Activated T-cell treated with anti-CD3 and anti-CD28 coated beads for 1 hour (primary cell): ENCODE measurements at regions not wholly inside any gene's neighbourhood (a gene's known extent, or its start where the extent isn't known, plus 50 kb on each side); places are given as distances from the start of the nearest gene placed in this dataset.

Source experiments
- DNase-seq: peaks from one replicate; pipeline ENCODE4 v3.0.0-alpha.2; 2020; ENCODE audit warnings: low read depth

DNA sequence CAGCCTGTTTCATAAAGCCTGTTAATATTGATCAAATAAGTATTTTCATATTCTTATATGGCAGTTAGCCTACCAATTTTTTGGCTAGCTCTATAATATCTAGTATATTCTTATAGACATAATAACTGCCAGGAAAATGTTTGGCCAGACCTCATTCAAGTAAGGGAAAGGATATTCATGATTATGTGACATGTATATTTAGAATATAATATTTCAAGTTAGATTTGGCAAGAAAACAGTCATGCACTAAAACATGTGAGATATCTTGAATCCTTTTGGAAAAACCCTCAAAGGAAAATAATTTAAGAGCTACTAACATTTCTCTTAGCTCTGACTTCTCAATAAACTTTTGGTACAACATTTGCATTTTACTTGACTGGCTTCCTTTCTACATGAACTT, 694.1 kb downstream of the PLCL1 start:
- no peak for DNase-seq

DNA sequence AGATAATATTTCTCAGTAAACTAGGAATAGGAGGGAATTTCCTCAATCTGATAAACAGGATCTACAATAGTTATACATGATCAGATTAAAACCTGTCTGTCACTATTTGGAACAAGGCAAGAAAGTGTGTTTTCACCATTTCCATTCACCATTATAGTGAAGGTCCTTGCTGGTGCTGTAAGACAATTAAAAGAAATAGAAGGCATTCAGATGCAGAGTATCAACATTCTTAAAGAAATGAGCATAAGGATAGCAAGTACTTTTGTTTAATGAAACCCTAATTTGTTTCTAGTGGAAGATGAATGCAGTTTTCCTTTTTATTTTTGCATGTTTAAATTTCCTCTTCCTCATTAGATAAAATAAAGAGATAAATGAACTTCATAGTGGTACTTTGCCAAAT, 693.7 kb downstream of the PLCL1 start:
- DNase-seq: no peak

GRCh38 chr2:198494931-198495330, 690.5 kb downstream of the PLCL1 start:
- no peak for DNase-seq

GRCh38 chr2:198490748-198491147, 686.4 kb downstream of the PLCL1 start:
- no peak for DNase-seq

DNA sequence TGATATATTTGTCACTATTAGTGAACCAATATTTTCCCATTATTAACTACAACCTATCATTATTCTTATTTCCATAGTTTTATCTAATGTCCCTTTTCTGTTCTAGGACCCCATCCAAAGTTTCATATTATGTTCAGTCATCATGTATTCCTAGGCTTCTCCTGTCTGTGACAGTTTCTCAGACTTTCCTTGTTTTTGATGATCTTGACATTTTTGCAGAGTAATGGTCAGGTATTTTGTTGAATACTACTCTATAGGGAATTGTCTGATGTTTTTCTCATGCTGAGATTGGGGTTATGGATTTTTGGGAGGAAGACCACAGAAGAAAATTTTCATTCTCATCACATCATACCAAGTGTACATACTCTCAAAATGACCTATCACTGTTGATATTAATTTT, 684.6 kb downstream of the PLCL1 start:
- no peak for DNase-seq

DNA sequence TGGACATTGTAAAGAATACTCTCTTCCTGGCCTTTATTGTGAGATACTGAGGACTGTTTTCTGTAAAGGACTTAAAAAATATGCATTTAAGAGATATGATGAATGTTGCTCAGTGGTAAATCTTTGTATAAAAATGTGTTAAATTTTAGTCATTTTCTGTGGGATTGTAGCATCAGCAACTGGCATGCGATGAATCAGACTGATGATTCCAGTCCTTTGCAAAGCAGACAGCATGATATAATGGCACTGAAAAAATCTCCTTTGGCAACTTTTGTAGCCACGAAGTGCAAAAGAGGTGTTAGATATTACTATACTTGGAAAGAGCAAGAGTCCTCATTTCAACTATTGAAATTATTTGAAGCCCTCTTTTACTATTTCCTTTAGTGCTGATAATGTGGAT, 678.7 kb downstream of the PLCL1 start:
- DNase-seq: no peak

DNA sequence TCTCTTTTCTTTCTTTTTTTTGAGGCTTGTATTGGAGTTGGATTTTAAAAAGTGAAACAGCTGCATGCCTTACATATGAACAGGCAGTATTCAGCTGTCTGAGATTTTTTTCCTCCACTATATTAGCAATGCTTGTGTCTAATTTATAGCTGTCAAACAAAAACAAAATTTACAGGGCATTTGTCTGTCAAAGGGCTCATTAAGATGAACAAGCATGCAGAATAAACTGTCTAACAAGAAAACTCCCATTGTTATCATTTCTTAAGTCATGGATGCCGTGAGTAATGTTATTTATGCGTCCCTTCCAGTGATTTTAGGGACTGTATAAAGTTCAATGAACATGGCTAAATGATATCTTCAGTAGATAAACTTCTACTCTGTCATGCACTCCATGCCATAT, 674.7 kb downstream of the PLCL1 start:
- DNase-seq: no peak

GRCh38 chr2:198478361-198478760, 674.0 kb downstream of the PLCL1 start:
- no peak for DNase-seq

DNA sequence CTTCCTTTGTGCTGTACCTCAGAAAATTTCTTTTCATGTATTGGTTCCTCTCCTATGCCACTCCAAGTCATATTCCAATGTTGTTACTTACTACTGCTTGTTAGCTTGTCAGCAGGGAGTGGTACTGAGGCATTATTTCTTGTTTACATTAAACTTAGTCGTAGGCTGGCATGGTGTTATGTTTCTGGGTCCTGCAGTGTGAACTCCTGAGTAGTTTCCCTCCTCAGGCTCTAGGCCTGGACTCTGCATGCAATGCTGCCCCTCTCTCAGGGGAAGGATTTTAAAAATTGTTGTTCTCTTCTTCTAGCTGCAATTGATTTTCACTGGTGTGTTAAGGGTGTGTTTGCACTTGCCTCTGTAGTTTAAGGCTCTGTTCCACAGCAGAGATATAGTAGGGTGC, 671.6 kb downstream of the PLCL1 start:
- no peak for DNase-seq

DNA sequence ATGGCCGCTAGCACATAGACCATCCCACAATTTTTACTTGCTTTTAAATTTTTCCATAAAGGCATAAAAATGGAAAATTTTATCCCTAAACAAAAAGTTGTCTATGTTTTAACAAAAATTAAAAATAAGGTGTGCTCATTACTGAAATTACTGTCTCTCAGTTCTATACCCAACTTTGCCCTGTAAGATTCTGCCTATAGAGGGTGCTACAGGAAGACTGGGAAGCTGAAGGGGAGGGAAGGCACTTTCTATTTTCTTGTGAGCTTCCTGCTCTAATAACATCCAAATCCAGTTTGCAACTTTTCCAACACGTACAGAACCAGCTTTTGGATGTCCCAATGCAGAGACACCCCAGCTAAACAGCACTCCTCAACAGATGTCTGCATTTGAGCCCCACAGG, 666.9 kb downstream of the PLCL1 start:
- no peak for DNase-seq

GRCh38 chr2:198468136-198468535, 663.7 kb downstream of the PLCL1 start:
- no peak for DNase-seq

GRCh38 chr2:198465970-198466369, 661.6 kb downstream of the PLCL1 start:
- DNase-seq: no peak

DNA sequence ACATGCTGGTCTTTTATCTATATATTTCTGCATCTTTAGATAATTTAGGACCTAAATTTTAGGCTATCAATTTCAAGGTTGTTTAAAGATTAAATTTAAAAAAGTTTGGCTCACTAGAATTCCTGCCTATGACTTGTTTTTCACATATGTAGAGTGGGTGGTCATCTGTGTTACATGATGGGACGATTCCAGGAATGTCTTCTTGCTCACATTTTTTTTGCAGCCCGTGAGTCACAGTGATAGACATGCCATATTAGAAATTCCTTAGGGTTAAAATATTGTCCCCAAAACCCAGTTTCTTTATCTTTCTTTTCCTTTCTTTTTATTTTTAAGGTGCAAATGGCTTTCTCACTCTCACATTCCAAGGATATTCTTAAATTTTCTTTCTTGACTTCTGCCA, 652.0 kb downstream of the PLCL1 start:
- DNase-seq: no peak

DNA sequence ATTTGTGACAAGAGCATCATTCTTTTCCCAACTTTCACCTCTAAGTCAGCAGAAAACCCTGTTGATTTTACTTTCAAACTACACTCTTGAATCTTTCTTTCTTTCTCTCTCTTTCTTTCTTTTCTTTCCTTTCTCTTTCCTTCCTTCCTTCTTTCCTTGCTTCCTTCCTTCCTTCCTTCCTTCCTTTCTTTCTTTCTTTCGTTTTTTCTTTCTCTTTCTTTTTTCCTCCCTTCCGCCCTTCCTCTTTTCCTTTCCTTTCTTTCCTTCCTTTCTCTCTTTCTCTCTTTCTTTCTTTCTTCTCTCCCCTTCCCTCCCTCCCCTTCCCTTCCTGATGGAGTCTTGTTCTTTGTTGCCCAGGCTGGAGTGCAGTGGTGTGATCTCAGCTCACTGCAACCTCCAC, 649.5 kb downstream of the PLCL1 start:
- no peak for DNase-seq

GRCh38 chr2:198452327-198452726, 647.9 kb downstream of the PLCL1 start:
- no peak for DNase-seq

DNA sequence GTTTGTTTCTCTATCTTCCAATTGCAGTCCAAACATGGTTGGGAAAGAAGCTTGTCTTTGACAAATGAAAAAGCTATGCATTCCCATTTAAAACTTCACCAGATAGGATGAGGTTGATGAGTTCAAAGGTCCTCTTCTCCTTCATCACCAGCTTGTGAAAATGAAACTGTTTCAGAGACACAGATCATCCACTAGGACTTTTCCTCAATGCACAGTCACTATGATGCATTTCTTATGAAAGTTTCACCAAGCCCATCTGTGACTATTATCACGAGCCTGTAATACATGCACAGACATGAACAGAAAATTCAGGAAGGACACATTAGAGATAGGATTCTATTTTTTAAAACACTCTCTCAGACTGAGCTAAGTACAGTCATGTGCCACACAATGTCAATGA, 644.4 kb downstream of the PLCL1 start:
- no peak for DNase-seq

DNA sequence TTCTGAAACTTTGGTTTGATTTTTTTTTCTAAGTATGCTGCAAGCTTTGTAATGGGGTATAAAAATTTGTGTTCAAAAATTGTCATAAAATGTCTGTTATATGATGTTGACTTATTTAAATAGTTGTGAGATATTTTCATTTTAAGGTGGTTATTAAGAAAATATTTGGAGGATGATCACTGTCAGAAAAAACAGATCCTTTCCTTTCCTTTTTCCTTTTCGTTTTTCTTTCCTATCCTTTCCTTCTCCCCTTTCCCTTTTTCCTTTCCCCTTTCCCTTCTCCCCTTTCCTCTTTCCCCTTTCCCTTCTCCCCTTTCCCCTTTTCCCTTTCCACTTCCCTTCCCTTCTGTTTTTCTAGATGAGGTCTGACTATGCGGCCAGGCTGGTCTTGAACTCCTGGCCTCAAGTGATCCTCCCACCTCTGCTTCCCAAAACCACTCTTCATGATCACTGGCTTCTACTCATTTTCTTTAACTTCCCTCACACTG, 640.5 kb downstream of the PLCL1 start:
- no peak for DNase-seq

GRCh38 chr2:198441901-198442300, 637.5 kb downstream of the PLCL1 start:
- no peak for DNase-seq

DNA sequence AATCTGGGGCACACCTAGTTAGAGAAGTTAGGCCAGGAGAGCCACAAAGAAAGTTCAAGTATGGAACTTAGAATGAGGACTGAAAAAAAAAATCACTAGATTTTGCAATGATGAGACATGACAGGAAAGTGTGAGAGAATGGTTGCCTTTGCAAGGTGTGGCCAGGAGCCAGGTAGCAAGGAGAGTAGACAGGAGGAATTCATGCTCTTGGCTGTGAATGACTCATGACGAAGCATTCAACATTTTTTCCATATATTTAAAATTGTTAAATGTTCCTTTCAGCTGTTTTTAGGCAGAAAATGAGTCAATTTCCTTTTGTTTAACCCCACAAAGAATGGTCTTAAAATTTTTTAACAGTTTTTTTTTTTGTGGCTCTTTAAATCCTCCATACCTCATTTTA, 636.9 kb downstream of the PLCL1 start:
- no peak for DNase-seq

DNA sequence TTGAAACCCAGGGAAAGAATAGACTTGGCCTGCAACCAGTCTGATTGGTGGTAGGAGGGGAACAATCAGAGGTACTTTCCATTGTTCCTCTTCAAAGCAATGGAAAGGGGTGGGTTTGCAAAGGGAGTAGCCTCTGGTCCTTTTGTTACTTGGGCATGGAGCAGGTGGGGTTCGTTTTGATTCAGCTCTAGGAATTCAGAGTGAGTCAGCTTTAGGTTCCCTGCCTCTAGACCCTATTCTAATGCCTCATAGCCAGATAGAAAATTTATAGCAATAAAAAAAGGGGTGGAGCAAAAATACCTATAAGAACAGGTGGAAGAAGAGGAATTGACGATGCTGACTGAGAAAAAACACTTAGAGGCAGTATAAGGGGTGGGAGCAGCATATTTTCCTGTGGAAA, 636.4 kb downstream of the PLCL1 start:
- DNase-seq: no peak

- no peak for DNase-seq
These were observed 633.9 kb downstream of the PLCL1 start for GRCh38 chr2:198438331-198438730.

- no peak for DNase-seq
These were observed 619.7 kb downstream of the PLCL1 start for GRCh38 chr2:198424112-198424511.

- DNase-seq: no peak
These were observed 613.4 kb downstream of the PLCL1 start for GRCh38 chr2:198417836-198418235.

DNA sequence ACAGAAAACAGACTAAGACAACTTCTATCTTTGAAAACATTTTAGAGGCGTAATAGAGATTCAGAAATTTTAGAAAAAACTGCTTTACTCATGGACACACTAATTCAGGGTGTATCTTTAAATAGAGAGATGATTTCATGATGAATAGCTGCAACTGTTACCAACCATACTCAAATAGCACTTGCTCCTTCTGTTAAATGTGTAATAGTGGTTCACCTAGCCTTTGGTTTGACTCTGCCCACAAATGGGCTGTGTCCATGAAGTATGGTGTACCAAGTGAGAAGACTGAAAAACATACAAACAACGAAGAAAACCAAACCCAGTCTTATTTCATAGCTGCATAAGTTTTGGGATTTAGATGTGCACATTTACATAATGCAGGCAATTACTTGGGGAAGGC, 610.6 kb downstream of the PLCL1 start:
- DNase-seq: no peak

- DNase-seq: no peak
These were observed 607.5 kb downstream of the PLCL1 start for GRCh38 chr2:198411936-198412335.
